ENCODE measurements at regions not wholly inside any gene's neighbourhood (a gene's known extent, or its start where the extent isn't known, plus 50 kb on each side); places are given as distances from the start of the nearest gene placed in this dataset.

DNA sequence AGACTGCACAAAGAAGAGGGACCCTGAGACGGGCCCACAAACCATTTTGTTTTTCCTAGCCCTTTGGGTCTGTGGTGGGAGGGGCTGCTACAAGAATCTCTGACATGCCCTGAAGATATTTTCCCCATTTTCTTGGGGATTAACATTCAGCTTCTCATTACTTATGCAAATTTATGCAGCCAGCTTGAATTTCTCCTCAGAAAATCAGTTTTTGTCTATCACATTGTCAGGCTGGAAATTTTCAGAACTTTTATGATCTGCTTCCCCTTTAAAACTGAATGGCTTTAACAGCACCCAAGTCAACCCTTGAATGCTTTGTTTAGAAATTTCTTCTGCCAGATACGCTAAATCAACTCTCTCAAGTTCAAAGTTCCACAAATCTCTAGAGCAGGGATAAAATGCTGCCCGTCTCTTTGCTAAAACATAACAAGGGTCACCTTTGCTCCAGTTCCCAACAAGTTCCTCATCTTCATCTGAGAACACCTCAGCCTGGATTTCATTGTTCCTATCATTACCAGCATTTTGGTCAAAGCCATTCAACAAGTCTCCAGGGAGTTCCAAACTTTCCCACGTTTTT, 560.0 kb upstream of the KCND2 start:
- no peaks in the 10 kb centered on the region for H3K36me3 ChIP-seq
- no peak overlapping the region for H3K4me3 ChIP-seq
- no peaks in the 10 kb centered on the region for H3K27me3 ChIP-seq
- no peaks in the 10 kb centered on the region for H3K4me1 ChIP-seq
- no peak for DNase-seq
- H3K9me3 ChIP-seq = no peaks in the 10 kb centered on the region
- intact Hi-C loops (cut with DNase I; ENCODE audit: low total_unique reads) = no loop called here
- no peak for TF ChIP-seq POLR2A (IDR thresholded peaks at IDR 0.05)
- TF ChIP-seq, protein P1, sequence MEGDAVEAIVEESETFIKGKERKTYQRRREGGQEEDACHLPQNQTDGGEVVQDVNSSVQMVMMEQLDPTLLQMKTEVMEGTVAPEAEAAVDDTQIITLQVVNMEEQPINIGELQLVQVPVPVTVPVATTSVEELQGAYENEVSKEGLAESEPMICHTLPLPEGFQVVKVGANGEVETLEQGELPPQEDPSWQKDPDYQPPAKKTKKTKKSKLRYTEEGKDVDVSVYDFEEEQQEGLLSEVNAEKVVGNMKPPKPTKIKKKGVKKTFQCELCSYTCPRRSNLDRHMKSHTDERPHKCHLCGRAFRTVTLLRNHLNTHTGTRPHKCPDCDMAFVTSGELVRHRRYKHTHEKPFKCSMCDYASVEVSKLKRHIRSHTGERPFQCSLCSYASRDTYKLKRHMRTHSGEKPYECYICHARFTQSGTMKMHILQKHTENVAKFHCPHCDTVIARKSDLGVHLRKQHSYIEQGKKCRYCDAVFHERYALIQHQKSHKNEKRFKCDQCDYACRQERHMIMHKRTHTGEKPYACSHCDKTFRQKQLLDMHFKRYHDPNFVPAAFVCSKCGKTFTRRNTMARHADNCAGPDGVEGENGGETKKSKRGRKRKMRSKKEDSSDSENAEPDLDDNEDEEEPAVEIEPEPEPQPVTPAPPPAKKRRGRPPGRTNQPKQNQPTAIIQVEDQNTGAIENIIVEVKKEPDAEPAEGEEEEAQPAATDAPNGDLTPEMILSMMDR (IDR thresholded peaks at IDR 0.05) = no peak
- H3K27ac ChIP-seq = no peak overlapping the region

DNA sequence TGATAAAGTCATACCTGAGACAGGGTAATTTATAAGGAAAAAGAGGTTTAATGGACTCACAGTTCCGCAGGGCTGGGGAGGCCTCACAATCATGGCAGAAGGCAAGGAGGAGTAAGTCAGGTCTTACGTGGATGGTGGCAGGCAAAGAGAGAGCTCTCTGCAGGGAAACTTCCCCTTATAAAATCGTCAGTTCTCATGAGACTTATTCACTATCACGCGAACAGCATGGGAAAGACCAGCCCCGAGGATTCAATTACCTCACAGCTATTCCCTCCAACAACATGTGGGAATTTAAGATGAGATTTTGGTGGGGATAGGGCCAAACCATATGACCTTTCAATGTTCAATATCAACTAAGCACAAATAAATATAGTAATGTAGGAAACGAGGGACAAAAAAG, 559.4 kb upstream of the KCND2 start:
- DNase-seq = no peak
- intact Hi-C loops (cut with DNase I; ENCODE audit: low total_unique reads) = no loop called here

DNA sequence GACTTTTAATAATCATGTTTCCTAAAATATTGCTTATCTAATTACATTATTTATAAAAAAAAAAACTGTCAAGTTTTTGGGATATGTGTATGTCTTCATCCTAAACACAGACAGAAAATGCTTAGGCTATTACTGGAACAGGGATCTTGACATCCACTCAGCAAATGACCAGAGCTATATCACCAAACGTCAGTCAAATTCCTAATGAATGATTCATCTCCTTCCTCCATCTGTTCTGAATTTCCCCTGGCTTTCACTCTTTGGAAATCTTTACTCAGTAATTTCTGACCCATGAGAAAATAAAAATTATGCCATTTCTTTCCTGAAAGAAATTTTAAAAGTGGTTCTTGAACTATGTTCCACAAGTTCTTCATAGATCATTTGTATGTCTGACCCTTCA, 552.4 kb upstream of the KCND2 start:
- Histone ChIP-seq H3K4me1 (no peaks in the 10 kb centered on the region), H3K36me3 (no peaks in the 10 kb centered on the region), H3K9me3 (no peaks in the 10 kb centered on the region), H3K27me3 (no peaks in the 10 kb centered on the region), H3K4me3 (no peak overlapping the region), H3K27ac (no peak overlapping the region)
- no peak for DNase-seq
- intact Hi-C loops (cut with DNase I; ENCODE audit: low total_unique reads) = no loop called here
- TF ChIP-seq, protein P1 (IDR thresholded peaks at IDR 0.05) = no peak
- TF ChIP-seq POLR2A (IDR thresholded peaks at IDR 0.05) = no peak

More for the DNA sequence above, 559.4 kb upstream of the KCND2 start:
- H3K27ac ChIP-seq = no peak overlapping the region
- H3K36me3 ChIP-seq = no peaks in the 10 kb centered on the region
- no peaks in the 10 kb centered on the region for H3K4me1 ChIP-seq
- TF ChIP-seq, protein P1 (IDR thresholded peaks at IDR 0.05) = no peak
- no peak for TF ChIP-seq POLR2A (IDR thresholded peaks at IDR 0.05)
- no peak overlapping the region for H3K4me3 ChIP-seq
- H3K9me3 ChIP-seq = no peaks in the 10 kb centered on the region
- no peaks in the 10 kb centered on the region for H3K27me3 ChIP-seq

DNA sequence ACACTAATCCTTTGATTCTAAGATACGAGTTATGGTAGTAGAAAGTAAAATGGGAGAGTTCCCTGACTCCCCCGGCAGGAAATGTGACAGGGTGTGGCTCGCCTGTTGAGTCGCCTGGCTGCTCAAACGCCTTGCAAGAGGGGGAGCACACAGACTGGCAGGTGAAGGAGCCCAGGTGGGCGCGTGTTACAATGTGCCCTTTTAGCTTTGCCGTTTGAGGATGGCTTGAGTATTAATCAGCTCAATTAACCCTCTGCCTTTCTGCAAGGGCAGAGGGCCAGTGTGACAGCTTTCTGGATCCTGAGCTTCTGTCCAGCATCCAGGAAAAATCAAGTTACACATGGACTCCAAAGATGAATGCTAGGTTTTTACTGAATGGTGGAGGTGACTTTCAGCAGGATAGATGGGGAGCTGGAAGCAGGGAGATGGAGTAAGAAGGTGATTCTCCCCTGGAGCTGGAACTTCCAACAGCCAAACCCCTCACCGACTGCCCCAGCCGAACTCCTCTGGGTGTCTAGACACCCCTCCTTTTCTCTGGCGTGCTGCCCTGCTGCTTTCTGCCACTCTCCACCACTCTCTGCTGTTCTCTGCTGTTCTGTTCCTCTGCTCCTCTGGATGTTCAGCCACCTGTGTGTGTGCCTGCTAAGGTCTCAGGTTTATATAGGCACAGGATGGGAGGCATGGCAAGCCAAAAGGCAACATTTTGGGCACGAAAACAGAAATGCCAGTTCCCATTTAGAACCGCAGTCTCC, 548.8 kb upstream of the KCND2 start:
- H3K27me3 ChIP-seq = no peaks in the 10 kb centered on the region

More for the DNA sequence above, 548.8 kb upstream of the KCND2 start:
- no peak overlapping the region for H3K27ac ChIP-seq
- no peaks in the 10 kb centered on the region for H3K4me1 ChIP-seq
- no peaks in the 10 kb centered on the region for H3K9me3 ChIP-seq
- TF ChIP-seq, protein P1 (IDR thresholded peaks at IDR 0.05) = no peak
- TF ChIP-seq POLR2A (IDR thresholded peaks at IDR 0.05) = no peak
- intact Hi-C loops (cut with DNase I; ENCODE audit: low total_unique reads) = no loop called here
- H3K36me3 ChIP-seq = no peaks in the 10 kb centered on the region
- no peak overlapping the region for H3K4me3 ChIP-seq
- no peak for DNase-seq
